MCF 10A (cell line): ENCODE measurements at regions not wholly inside any gene's neighbourhood (a gene's known extent, or its start where the extent isn't known, plus 50 kb on each side); places are given as distances from the start of the nearest gene placed in this dataset.

ENCODE experiments used
- BruUV-seq: library from RNA; stranded (reverse); fragments of 400-500 nt; replicated peaks from 2 replicates; lab custom pipeline; 2021; lab: Mats Ljungman, UMichigan
- CTCF ChIA-PET: fragments of 300-600 bp; sonication (Branson Sonifier 250); formaldehyde crosslinking; extraction: SDS; loops from one replicate; lab custom pipeline; 2021; ENCODE audit warnings: antibody characterized with exemption, inconsistent platforms; lab: Yijun Ruan, JAX
- POLR2A ChIA-PET: fragments of 300-600, 350-650 bp; sonication (Branson Sonifier 250); formaldehyde crosslinking; extraction: SDS; loops from one replicate; lab custom pipeline; 2020; ENCODE audit warnings: antibody characterized with exemption, inconsistent platforms; lab: Yijun Ruan, JAX
- DNase-seq: peaks from one replicate; pipeline ENCODE4 v3.0.0-alpha.2; 2018; ENCODE audit not compliant: unreplicated experiment
- H3K27ac Mint-ChIP-seq: one replicate; pipeline ENCODE4 v1.8.0; 2022; ENCODE audit warnings: mild to moderate bottlenecking, low read depth, mixed read lengths; ENCODE audit not compliant: unreplicated experiment
- H3K27me3 Mint-ChIP-seq: one replicate; pipeline ENCODE4 v1.8.0; 2022; ENCODE audit warnings: mixed read lengths; ENCODE audit not compliant: insufficient read depth, unreplicated experiment
- H3K36me3 Mint-ChIP-seq: one replicate; pipeline ENCODE4 v1.8.0; 2022; ENCODE audit warnings: mild to moderate bottlenecking, moderate library complexity, mixed read lengths; ENCODE audit not compliant: insufficient read depth, unreplicated experiment
- H3K4me1 Mint-ChIP-seq: one replicate; pipeline ENCODE4 v1.8.0; 2022; ENCODE audit warnings: mixed read lengths; ENCODE audit not compliant: insufficient read depth, unreplicated experiment
- H3K4me3 Mint-ChIP-seq: one replicate; pipeline ENCODE4 v1.8.0; 2022; ENCODE audit warnings: mild to moderate bottlenecking, moderate library complexity, mixed read lengths; ENCODE audit not compliant: unreplicated experiment
- H3K9me3 Mint-ChIP-seq: one replicate; pipeline ENCODE4 v1.8.0; 2022; ENCODE audit warnings: mixed read lengths; ENCODE audit not compliant: unreplicated experiment
- intact Hi-C: fragments of 100-400 bp; cut with micrococcal nuclease; formaldehyde crosslinking; loops from 2 replicates; pipeline ENCODE4 v1.14.1; 2022
- TF ChIP-seq, protein P1 (sequence below): fragments of 200-600 bp; IDR thresholded peaks from one replicate; pipeline ENCODE4 v1.8.0; 2022; ENCODE audit warnings: antibody characterized with exemption, mild to moderate bottlenecking; ENCODE audit not compliant: unreplicated experiment

DNA sequence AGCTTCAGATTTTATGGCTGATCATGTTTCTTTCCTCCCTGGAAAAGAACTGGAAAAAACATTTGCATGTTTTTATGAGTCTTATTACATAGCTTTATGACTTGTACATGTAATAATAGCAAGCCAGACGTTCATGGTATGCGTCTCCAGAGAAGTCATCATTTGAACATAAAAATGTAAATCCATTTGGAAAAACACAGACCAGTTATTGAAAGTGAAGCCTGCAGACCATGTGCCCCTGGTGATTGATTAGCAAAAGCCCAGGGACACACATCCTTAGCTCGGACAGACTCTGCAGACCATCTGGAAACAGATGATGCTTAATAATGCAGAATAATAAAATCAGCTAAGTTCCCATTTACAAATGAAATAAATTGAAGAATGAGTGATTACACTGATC lies 283.1 kb downstream of the TDRD15 start:
- POLR2A ChIA-PET = interaction anchor here (0.7 kb wide), 1 partner anchor 463 kb away, joined by 3 read pairs; no protein-coding TSS in a partner anchor
- CTCF ChIA-PET = interaction anchor here (1.3 kb wide), 1 partner anchor 12 kb away, joined by 5 read pairs; no protein-coding TSS in a partner anchor
- Mint-ChIP-seq H3K27ac (no peak overlapping the region), H3K9me3 (peaks cover 12% of the 10 kb centered on the region), H3K36me3 (no peaks in the 10 kb centered on the region), H3K4me1 (no peaks in the 10 kb centered on the region), H3K27me3 (no peaks in the 10 kb centered on the region), H3K4me3 (no peak overlapping the region)
- no TSS peak for BruUV-seq
- TF ChIP-seq, protein P1, sequence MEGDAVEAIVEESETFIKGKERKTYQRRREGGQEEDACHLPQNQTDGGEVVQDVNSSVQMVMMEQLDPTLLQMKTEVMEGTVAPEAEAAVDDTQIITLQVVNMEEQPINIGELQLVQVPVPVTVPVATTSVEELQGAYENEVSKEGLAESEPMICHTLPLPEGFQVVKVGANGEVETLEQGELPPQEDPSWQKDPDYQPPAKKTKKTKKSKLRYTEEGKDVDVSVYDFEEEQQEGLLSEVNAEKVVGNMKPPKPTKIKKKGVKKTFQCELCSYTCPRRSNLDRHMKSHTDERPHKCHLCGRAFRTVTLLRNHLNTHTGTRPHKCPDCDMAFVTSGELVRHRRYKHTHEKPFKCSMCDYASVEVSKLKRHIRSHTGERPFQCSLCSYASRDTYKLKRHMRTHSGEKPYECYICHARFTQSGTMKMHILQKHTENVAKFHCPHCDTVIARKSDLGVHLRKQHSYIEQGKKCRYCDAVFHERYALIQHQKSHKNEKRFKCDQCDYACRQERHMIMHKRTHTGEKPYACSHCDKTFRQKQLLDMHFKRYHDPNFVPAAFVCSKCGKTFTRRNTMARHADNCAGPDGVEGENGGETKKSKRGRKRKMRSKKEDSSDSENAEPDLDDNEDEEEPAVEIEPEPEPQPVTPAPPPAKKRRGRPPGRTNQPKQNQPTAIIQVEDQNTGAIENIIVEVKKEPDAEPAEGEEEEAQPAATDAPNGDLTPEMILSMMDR = no peak
- no peak for DNase-seq
- intact Hi-C loops = no loop called here

DNA sequence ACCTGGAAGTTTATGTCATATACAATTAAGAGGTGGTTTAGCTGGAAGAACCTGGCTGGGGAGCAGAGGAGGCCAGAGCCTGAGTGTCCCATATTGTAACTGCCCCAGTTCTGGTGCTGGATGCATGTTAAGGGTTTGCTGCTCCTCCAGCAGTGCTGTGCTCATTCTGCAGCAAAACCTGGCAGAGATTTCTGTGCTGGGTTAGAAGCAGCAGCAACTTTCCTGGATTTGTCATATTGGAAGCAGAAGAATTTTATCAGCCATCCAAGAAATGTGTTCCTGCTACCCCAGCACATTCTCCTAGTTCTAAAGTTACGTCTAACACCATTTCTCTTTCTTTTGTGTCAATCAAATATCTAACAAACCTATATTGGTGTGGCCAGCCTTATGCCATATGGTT lies 284.1 kb downstream of the TDRD15 start:
- no TSS peak for BruUV-seq
- no peak for DNase-seq
- H3K4me3 Mint-ChIP-seq = no peak overlapping the region
- ChIA-PET CTCF (no interaction called here), POLR2A (no interaction called here)
- no peak overlapping the region for H3K27ac Mint-ChIP-seq
- H3K4me1 Mint-ChIP-seq = no peaks in the 10 kb centered on the region
- H3K27me3 Mint-ChIP-seq = no peaks in the 10 kb centered on the region
- intact Hi-C loops = no loop called here
- peaks cover 12% of the 10 kb centered on the region for H3K9me3 Mint-ChIP-seq
- no peaks in the 10 kb centered on the region for H3K36me3 Mint-ChIP-seq
- TF ChIP-seq, protein P1 = no peak

DNA sequence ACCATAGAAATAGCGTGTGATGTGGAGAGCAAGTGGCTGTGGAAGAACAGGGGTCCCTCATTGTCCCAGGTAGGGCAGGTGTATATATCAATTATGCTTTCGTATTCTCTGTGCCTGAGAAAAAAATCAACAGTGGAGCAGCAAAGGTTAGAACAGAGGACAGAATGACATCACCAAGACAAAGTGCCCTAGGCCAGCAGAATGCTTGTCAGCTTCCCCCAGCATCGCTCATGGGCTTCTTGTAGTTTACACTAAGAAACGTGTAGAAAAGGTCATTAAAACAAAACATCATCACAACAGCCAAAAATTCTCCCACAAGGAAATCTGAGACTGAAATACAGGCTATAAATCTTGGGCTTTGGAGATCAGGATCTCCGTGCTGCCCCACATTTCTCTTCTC lies 288.0 kb downstream of the TDRD15 start:
- H3K36me3 Mint-ChIP-seq = no peaks in the 10 kb centered on the region

DNA sequence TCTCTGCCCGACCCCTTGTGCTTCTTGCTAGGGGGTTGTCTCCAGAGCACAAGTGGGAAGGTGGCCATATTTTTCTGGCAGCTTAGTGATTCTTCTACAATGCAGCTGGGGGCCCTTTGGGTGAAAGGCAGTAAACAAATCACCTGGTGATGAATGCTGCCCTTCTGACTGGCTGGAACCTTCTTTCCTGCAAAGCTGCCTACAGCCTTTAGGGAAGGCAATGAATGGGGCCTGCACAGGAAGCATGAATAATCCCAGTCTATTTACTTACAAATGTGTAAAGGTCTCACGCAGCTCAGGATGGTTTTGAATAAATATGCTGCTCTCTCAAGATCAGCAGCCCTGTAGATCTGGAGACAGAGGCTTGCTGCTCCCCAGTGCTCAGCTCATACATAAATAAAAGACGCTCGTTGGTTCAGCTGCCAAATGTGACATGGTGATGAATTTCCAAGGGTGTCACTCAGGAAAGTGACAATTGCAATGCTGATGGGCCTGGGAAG lies 289.2 kb downstream of the TDRD15 start:
- H3K4me3 Mint-ChIP-seq = no peak overlapping the region
- TF ChIP-seq, protein P1 = no peak
- H3K4me1 Mint-ChIP-seq = no peaks in the 10 kb centered on the region

More for the DNA sequence above, 288.0 kb downstream of the TDRD15 start:
- no peaks in the 10 kb centered on the region for H3K4me1 Mint-ChIP-seq
- BruUV-seq = no TSS peak
- TF ChIP-seq, protein P1 = no peak
- intact Hi-C loops = no loop called here
- no peak overlapping the region for H3K4me3 Mint-ChIP-seq
- H3K27me3 Mint-ChIP-seq = no peaks in the 10 kb centered on the region
- no peak overlapping the region for H3K27ac Mint-ChIP-seq
- peaks cover 12% of the 10 kb centered on the region for H3K9me3 Mint-ChIP-seq
- CTCF ChIA-PET = interaction anchor here (0.7 to 0.8 kb wide), 2 partner anchors 10 to 29 kb away, joined by 3 read pairs; no protein-coding TSS in a partner anchor
- POLR2A ChIA-PET = no interaction called here
- no peak for DNase-seq

More for the DNA sequence above, 289.2 kb downstream of the TDRD15 start:
- no TSS peak for BruUV-seq
- intact Hi-C loops = no loop called here
- Mint-ChIP-seq H3K27me3 (no peaks in the 10 kb centered on the region), H3K36me3 (no peaks in the 10 kb centered on the region), H3K9me3 (peaks cover 12% of the 10 kb centered on the region), H3K27ac (no peak overlapping the region)
- ChIA-PET POLR2A (no interaction called here), CTCF (no interaction called here)
- DNase-seq = no peak
